GM23248 (cell line): ENCODE measurements at regions not wholly inside any gene's neighbourhood (a gene's known extent, or its start where the extent isn't known, plus 50 kb on each side); places are given as distances from the start of the nearest gene placed in this dataset.

Source experiments
- EZH2 ChIP-seq: fragments of 200-600 bp; sonication (generic); IDR thresholded peaks from 2 replicates; pipeline ENCODE4 v1.6.1; 2018; ENCODE audit warnings: antibody characterized with exemption, mild to moderate bottlenecking; ENCODE audit not compliant: insufficient read depth, poor library complexity, severe bottlenecking
- EZH2phosphoT487 ChIP-seq: fragments of 200-600 bp; sonication (generic); IDR thresholded peaks from 2 replicates; pipeline ENCODE4 v1.6.1; 2018; ENCODE audit warnings: antibody characterized with exemption, moderate library complexity, mild to moderate bottlenecking, low read depth; ENCODE audit not compliant: insufficient read depth

DNA sequence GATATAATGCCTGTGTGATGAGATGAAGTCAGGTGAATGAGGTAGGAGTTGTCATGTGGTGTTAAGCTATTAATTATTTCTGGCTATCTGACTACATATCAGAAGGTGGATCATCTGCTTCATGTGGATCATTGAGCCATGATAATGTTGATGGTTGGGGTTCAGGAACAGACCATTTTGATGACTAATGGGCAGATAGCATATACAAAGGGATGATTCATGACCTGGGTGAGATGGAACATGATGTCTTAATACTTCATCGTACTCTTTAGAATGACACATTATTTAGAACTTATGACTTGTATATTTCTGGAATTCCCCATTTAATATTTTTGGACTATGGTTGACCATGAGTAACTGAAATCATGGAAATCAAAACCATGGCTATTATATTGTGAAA is 155.1 kb downstream of the OR13A1 start:
- TF ChIP-seq EZH2: no peak
- TF ChIP-seq EZH2phosphoT487: no peak
